Right lobe of liver (tissue), 4 donors: ENCODE measurements at regions not wholly inside any gene's neighbourhood (a gene's known extent, or its start where the extent isn't known, plus 50 kb on each side); places are given as distances from the start of the nearest gene placed in this dataset.

Experiments used
- CTCF ChIP-seq, 4 donors: fragments of 200-600 bp in 3 of 4; fragments of 450-650 bp in 1 of 4; IDR thresholded peaks; one replicate each; pipeline versions ENCODE4 v1.5.1 to v1.8.0; 2016 to 2022; ENCODE audit warnings: antibody characterized with exemption in 4 of 4, mild to moderate bottlenecking in 2 of 4
- POLR2A ChIP-seq: fragments of 450-650 bp; IDR thresholded peaks from one replicate; pipeline ENCODE4 v1.6.1; 2017; ENCODE audit warnings: antibody characterized with exemption, mild to moderate bottlenecking
- donor health status: DM: no; HTN: no; CAD: no.
- donor health status: DM: no; HTN: no; CAD: no.
- donor health status: DM: no; HTN: yes; CAD: no.

GRCh38 chr21:15295875-15296274, 231.1 kb upstream of the NRIP1 start:
- no peak for TF ChIP-seq POLR2A
- no peak for TF ChIP-seq CTCF (IDR thresholded peaks at IDR 0.05)
